Natural killer cell (primary cell): ENCODE measurements at regions not wholly inside any gene's neighbourhood (a gene's known extent, or its start where the extent isn't known, plus 50 kb on each side); places are given as distances from the start of the nearest gene placed in this dataset.

Source experiments
- ATAC-seq, 3 donors: fragments of 150-1000 bp in 2 of 3; fragments of 200-7000 bp in 1 of 3; cut with Tn5 transposase; 1 replicate in 1 of 3; 2 replicates in 2 of 3; pipeline ENCODE4 v1.10.0; 2021; ENCODE audit warnings: mild to moderate bottlenecking in 2 of 3, moderate library complexity in 2 of 3
- DNase-seq, 2 donors: peaks; one replicate each; pipeline versions ENCODE4 v3.0.0 to v3.0.0-alpha.2; 2013 to 2021; ENCODE audit warnings: mixed read lengths in 1 of 2
- H3K27ac ChIP-seq: one replicate; pipeline ENCODE4 v1.5.1; 2013; ENCODE audit warnings: mild to moderate bottlenecking, low read length
- H3K27me3 ChIP-seq: one replicate; pipeline ENCODE4 v1.6.1; 2013; ENCODE audit warnings: low read length; ENCODE audit not compliant: control insufficient read depth, insufficient read depth
- H3K36me3 ChIP-seq: one replicate; pipeline ENCODE4 v1.6.1; 2013; ENCODE audit warnings: low read length; ENCODE audit not compliant: control insufficient read depth, insufficient read depth
- H3K4me1 ChIP-seq: one replicate; pipeline ENCODE4 v1.6.1; 2013; ENCODE audit warnings: low read length; ENCODE audit not compliant: control insufficient read depth, insufficient read depth
- H3K4me3 ChIP-seq: one replicate; pipeline ENCODE4 v1.5.1; 2013; ENCODE audit warnings: low read length
- H3K9me3 ChIP-seq: one replicate; pipeline ENCODE4 v1.6.1; 2013; ENCODE audit warnings: low read length; ENCODE audit not compliant: control insufficient read depth, insufficient read depth
- H3K27ac Mint-ChIP-seq, 2 donors: one replicate each; pipeline ENCODE4 v1.8.0; 2022; ENCODE audit warnings: mild to moderate bottlenecking in 2 of 2, mixed read lengths in 2 of 2, moderate library complexity in 1 of 2
- H3K27me3 Mint-ChIP-seq, 2 donors: one replicate each; pipeline ENCODE4 v1.8.0; 2022; ENCODE audit warnings: low read depth in 2 of 2, mixed read lengths in 2 of 2
- H3K36me3 Mint-ChIP-seq: one replicate; pipeline ENCODE4 v1.8.0; 2022; ENCODE audit warnings: mixed read lengths
- H3K4me1 Mint-ChIP-seq, 2 donors: one replicate each; pipeline ENCODE4 v1.8.0; 2022; ENCODE audit warnings: mixed read lengths in 2 of 2
- H3K4me3 Mint-ChIP-seq: one replicate; pipeline ENCODE4 v1.8.0; 2022; ENCODE audit warnings: mild to moderate bottlenecking, moderate library complexity, mixed read lengths
- H3K9me3 Mint-ChIP-seq, 2 donors: one replicate each; pipeline ENCODE4 v1.8.0; 2022; ENCODE audit warnings: mixed read lengths in 2 of 2
- CTCF ChIP-seq: fragments of 200-600 bp; IDR thresholded peaks from one replicate; pipeline ENCODE4 v1.8.0; 2022; ENCODE audit warnings: antibody characterized with exemption
- WGBS: methylation state at CpG from one replicate; pipeline ENCODE4 v1.1.7; 2013; ENCODE audit warnings: missing lambda C conversion rate; ENCODE audit not compliant: insufficient coverage; 5-methylcytosine and 5-hydroxymethylcytosine counted together
- intact Hi-C: fragments of 100-400 bp; cut with micrococcal nuclease; formaldehyde crosslinking; loops from one replicate; pipeline ENCODE4 v1.14.2; 2022

GRCh38 chr2:39922679-39923405, 143.8 kb upstream of the THUMPD2 start:
- Histone ChIP-seq H3K9me3 (no peaks in the 10 kb centered on the region), H3K4me1 (no peaks in the 10 kb centered on the region), H3K36me3 (no peaks in the 10 kb centered on the region), H3K27me3 (no peaks in the 10 kb centered on the region), H3K4me3 (no peak overlapping the region), H3K27ac (no peak overlapping the region)
- no peak for DNase-seq
- Mint-ChIP-seq H3K27ac (no peak overlapping the region), H3K4me1 (no peaks in the 10 kb centered on the region), H3K9me3 (no peaks in the 10 kb centered on the region), H3K27me3 (no peaks in the 10 kb centered on the region), H3K4me3 (no peak overlapping the region), H3K36me3 (no peaks in the 10 kb centered on the region)
- no peak for TF ChIP-seq CTCF
- intact Hi-C loops, result no loop called here
- WGBS, result 89% methylated on average over 2 of the region's 5 CpGs
- ATAC-seq, result no peak

GRCh38 chr2:39920307-39920801, 141.3 kb upstream of the THUMPD2 start:
- Histone ChIP-seq H3K27ac (no peak overlapping the region), H3K4me1 (no peaks in the 10 kb centered on the region), H3K27me3 (no peaks in the 10 kb centered on the region), H3K9me3 (no peaks in the 10 kb centered on the region), H3K4me3 (no peak overlapping the region), H3K36me3 (no peaks in the 10 kb centered on the region)
- WGBS, result 24% methylated on average over 5 of the region's 5 CpGs
- Mint-ChIP-seq H3K9me3 (no peaks in the 10 kb centered on the region), H3K36me3 (no peaks in the 10 kb centered on the region), H3K27me3 (peaks cover 0 to 3% of the 10 kb centered on the region in 2 donors), H3K27ac (no peak overlapping the region), H3K4me1 (no peaks in the 10 kb centered on the region), H3K4me3 (no peak overlapping the region)
- TF ChIP-seq CTCF, result no peak
- no peak for ATAC-seq
- DNase-seq, result no peak
- intact Hi-C loops, result no loop called here

GRCh38 chr2:39919511-39920306, 140.7 kb upstream of the THUMPD2 start:
- ATAC-seq (no peak), DNase-seq (no peak)
- 75% methylated on average over 5 of the region's 5 CpGs for WGBS
- Mint-ChIP-seq H3K27ac (no peak overlapping the region), H3K36me3 (no peaks in the 10 kb centered on the region), H3K4me1 (no peaks in the 10 kb centered on the region), H3K4me3 (no peak overlapping the region), H3K9me3 (no peaks in the 10 kb centered on the region), H3K27me3 (peaks cover 0 to 3% of the 10 kb centered on the region in 2 donors)
- Histone ChIP-seq H3K27ac (no peak overlapping the region), H3K4me3 (no peak overlapping the region), H3K9me3 (no peaks in the 10 kb centered on the region), H3K36me3 (no peaks in the 10 kb centered on the region), H3K4me1 (no peaks in the 10 kb centered on the region), H3K27me3 (no peaks in the 10 kb centered on the region)
- intact Hi-C loops, result no loop called here
- no peak for TF ChIP-seq CTCF
